ENCODE measurements at regions not wholly inside any gene's neighbourhood (a gene's known extent, or its start where the extent isn't known, plus 50 kb on each side); places are given as distances from the start of the nearest gene placed in this dataset.

GRCh38 chr5:114310666-114311065 is 51.2 kb upstream of the KCNN2 start:
- Histone ChIP-seq H4K20me1 (ENCODE audit: low read depth, low read length) (no peaks in the 10 kb centered on the region), H3K79me2 (ENCODE audit: insufficient read depth, low read length) (no peaks in the 10 kb centered on the region), H3K9ac (ENCODE audit: low read length) (no peak overlapping the region), H3K9me2 (replicated peaks; ENCODE audit: insufficient read depth, low read length) (no peaks in the 10 kb centered on the region), H3K9me3 (ENCODE audit: insufficient read depth, low read length) (no peaks in the 10 kb centered on the region), H2AFZ (ENCODE audit: low read depth, low read length, severe bottlenecking) (no peak overlapping the region), H3K27ac (ENCODE audit: low read depth, low read length) (no peak overlapping the region), H3K36me3 (ENCODE audit: low read length) (no peaks in the 10 kb centered on the region), H3K4me2 (ENCODE audit: low read depth, low read length, poor library complexity, severe bottlenecking) (no peak overlapping the region), H3F3A (ENCODE audit: insufficient read depth) (no peaks in the 10 kb centered on the region), H3K27me3 (ENCODE audit: low read length) (peaks cover 6% of the 10 kb centered on the region; the same call in 1 of the 2 replicates), H3K4me3 (ENCODE audit: insufficient read depth, low read length, poor library complexity, severe bottlenecking) (no peak overlapping the region)
- no peak for TF ChIP-seq EZH2phosphoT487 (conservative IDR thresholded peaks at IDR 0.05; ENCODE audit: low read length)
- no peak for TF ChIP-seq CTCF (IDR thresholded peaks at IDR 0.05; ENCODE audit: insufficient read depth, low read length, poor library complexity, severe bottlenecking)

- no peak overlapping the region for H2AFZ ChIP-seq (ENCODE audit: low read depth, low read length, severe bottlenecking)
- H3K36me3 ChIP-seq (ENCODE audit: low read length): no peaks in the 10 kb centered on the region
- no peaks in the 10 kb centered on the region for H3F3A ChIP-seq (ENCODE audit: insufficient read depth)
- H4K20me1 ChIP-seq (ENCODE audit: low read depth, low read length): no peaks in the 10 kb centered on the region
- no peak overlapping the region for H3K9ac ChIP-seq (ENCODE audit: low read length)
- no peak for TF ChIP-seq CTCF (IDR thresholded peaks at IDR 0.05; ENCODE audit: insufficient read depth, low read length, poor library complexity, severe bottlenecking)
- TF ChIP-seq EZH2phosphoT487 (conservative IDR thresholded peaks at IDR 0.05; ENCODE audit: low read length): no peak
- H3K79me2 ChIP-seq (ENCODE audit: insufficient read depth, low read length): no peaks in the 10 kb centered on the region
- H3K4me2 ChIP-seq (ENCODE audit: low read depth, low read length, poor library complexity, severe bottlenecking): no peak overlapping the region
- H3K4me3 ChIP-seq (ENCODE audit: insufficient read depth, low read length, poor library complexity, severe bottlenecking): no peak overlapping the region
- peaks cover 6% of the 10 kb centered on the region; the same call in 1 of the 2 replicates for H3K27me3 ChIP-seq (ENCODE audit: low read length)
- H3K27ac ChIP-seq (ENCODE audit: low read depth, low read length): no peak overlapping the region
- no peaks in the 10 kb centered on the region for H3K9me2 ChIP-seq (replicated peaks; ENCODE audit: insufficient read depth, low read length)
- no peaks in the 10 kb centered on the region for H3K9me3 ChIP-seq (ENCODE audit: insufficient read depth, low read length)
Measured at GRCh38 chr5:114311281-114311680, 50.6 kb upstream of the KCNN2 start.

- Histone ChIP-seq H3K4me2 (ENCODE audit: low read depth, low read length, poor library complexity, severe bottlenecking) (no peak overlapping the region), H3K9me3 (ENCODE audit: insufficient read depth, low read length) (no peaks in the 10 kb centered on the region), H4K20me1 (ENCODE audit: low read depth, low read length) (no peaks in the 10 kb centered on the region), H2AFZ (ENCODE audit: low read depth, low read length, severe bottlenecking) (no peak overlapping the region), H3K27ac (ENCODE audit: low read depth, low read length) (no peak overlapping the region), H3K36me3 (ENCODE audit: low read length) (no peaks in the 10 kb centered on the region), H3K9ac (ENCODE audit: low read length) (no peak overlapping the region), H3K9me2 (replicated peaks; ENCODE audit: insufficient read depth, low read length) (no peaks in the 10 kb centered on the region), H3F3A (ENCODE audit: insufficient read depth) (no peaks in the 10 kb centered on the region), H3K27me3 (ENCODE audit: low read length) (peaks cover 6% of the 10 kb centered on the region; the same call in 1 of the 2 replicates), H3K4me3 (ENCODE audit: insufficient read depth, low read length, poor library complexity, severe bottlenecking) (no peak overlapping the region), H3K79me2 (ENCODE audit: insufficient read depth, low read length) (no peaks in the 10 kb centered on the region)
- TF ChIP-seq EZH2phosphoT487 (conservative IDR thresholded peaks at IDR 0.05; ENCODE audit: low read length): no peak
- no peak for TF ChIP-seq CTCF (IDR thresholded peaks at IDR 0.05; ENCODE audit: insufficient read depth, low read length, poor library complexity, severe bottlenecking)
Measured at GRCh38 chr5:114311968-114312367, 49.9 kb upstream of the KCNN2 start.

Measured in SU-DHL-6 (cell line).